Activated T-cell treated with anti-CD3 and anti-CD28 coated beads, Interleukin-2, amount 50 U/mL, for 72 hours (primary cell): ENCODE measurements at regions not wholly inside any gene's neighbourhood (a gene's known extent, or its start where the extent isn't known, plus 50 kb on each side); places are given as distances from the start of the nearest gene placed in this dataset.

Experiments
- ATAC-seq, 2 donors: fragments of 150-1000 bp; cut with Tn5 transposase; replicated peaks in 1 of 2; 2 replicates each; pipeline ENCODE4 v1.10.0; 2021; ENCODE audit warnings: moderate library complexity in 2 of 2, mild to moderate bottlenecking in 1 of 2
- DNase-seq, 2 donors: peaks; one replicate each; pipeline ENCODE4 v3.0.0; 2021 to 2022; ENCODE audit warnings: mixed read lengths in 1 of 2
- H3K27ac Mint-ChIP-seq: one replicate; pipeline ENCODE4 v1.8.0; 2022; ENCODE audit warnings: mild to moderate bottlenecking, moderate library complexity, mixed read lengths
- H3K27me3 Mint-ChIP-seq: one replicate; pipeline ENCODE4 v1.8.0; 2022; ENCODE audit warnings: low read depth, mixed read lengths
- H3K36me3 Mint-ChIP-seq, 2 donors: one replicate each; pipeline ENCODE4 v1.8.0; 2022; ENCODE audit warnings: mixed read lengths in 2 of 2, mild to moderate bottlenecking in 1 of 2; ENCODE audit not compliant: insufficient read depth in 2 of 2
- H3K4me1 Mint-ChIP-seq: one replicate; pipeline ENCODE4 v1.8.0; 2022; ENCODE audit warnings: low read depth, mixed read lengths
- H3K4me3 Mint-ChIP-seq, 2 donors: one replicate each; pipeline ENCODE4 v1.8.0; 2022; ENCODE audit warnings: mild to moderate bottlenecking in 2 of 2, mixed read lengths in 2 of 2, moderate library complexity in 2 of 2
- H3K9me3 Mint-ChIP-seq, 2 donors: one replicate each; pipeline ENCODE4 v1.8.0; 2022; ENCODE audit warnings: mixed read lengths in 2 of 2

- H3K27me3 Mint-ChIP-seq: no peaks in the 10 kb centered on the region
- no peak for DNase-seq
- no peak for ATAC-seq
- H3K4me1 Mint-ChIP-seq: no peaks in the 10 kb centered on the region
- H3K27ac Mint-ChIP-seq: no peak overlapping the region
- no peaks in the 10 kb centered on the region for H3K36me3 Mint-ChIP-seq
- no peak overlapping the region for H3K4me3 Mint-ChIP-seq
- peaks cover 1 to 5% of the 10 kb centered on the region in 2 donors for H3K9me3 Mint-ChIP-seq
Observed at GRCh38 chr12:58781609-58782008, 138.7 kb downstream of the LRIG3 start.

- DNase-seq: no peak
- no peaks in the 10 kb centered on the region for H3K36me3 Mint-ChIP-seq
- H3K9me3 Mint-ChIP-seq: peaks cover 4 to 7% of the 10 kb centered on the region in 2 donors
- H3K4me1 Mint-ChIP-seq: no peaks in the 10 kb centered on the region
- no peaks in the 10 kb centered on the region for H3K27me3 Mint-ChIP-seq
- ATAC-seq: no peak
- no peak overlapping the region for H3K27ac Mint-ChIP-seq
- no peak overlapping the region for H3K4me3 Mint-ChIP-seq
Observed at GRCh38 chr12:58787021-58787760, 133.1 kb downstream of the LRIG3 start.

DNA sequence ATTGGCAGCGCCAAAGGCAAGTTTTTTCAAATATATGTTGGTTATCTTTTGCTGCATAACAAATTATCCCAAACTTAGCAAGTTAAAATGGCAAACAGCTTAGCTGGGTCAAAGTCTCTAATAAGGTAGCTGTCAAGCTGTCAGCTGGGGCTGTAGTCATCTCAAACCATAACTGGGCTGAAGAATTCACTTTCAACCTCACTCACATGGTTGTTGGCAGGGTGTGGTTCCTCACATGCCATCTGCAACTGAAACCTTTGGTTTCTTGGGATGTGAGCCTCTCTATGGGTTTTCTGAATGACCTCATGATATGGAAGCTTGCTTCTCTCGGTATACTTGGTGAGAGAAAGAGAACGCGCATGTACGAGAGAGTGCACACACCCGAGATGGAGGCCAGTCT lies 125.4 kb downstream of the LRIG3 start:
- Mint-ChIP-seq H3K4me3 (no peak overlapping the region), H3K36me3 (no peaks in the 10 kb centered on the region), H3K27ac (no peak overlapping the region), H3K9me3 (peaks cover 3 to 12% of the 10 kb centered on the region in 2 donors), H3K4me1 (no peaks in the 10 kb centered on the region), H3K27me3 (no peaks in the 10 kb centered on the region)
- DNase-seq (no peak), ATAC-seq (no peak)

GRCh38 chr12:58795825-58796224 lies 124.5 kb downstream of the LRIG3 start:
- no peaks in the 10 kb centered on the region for H3K27me3 Mint-ChIP-seq
- no peak overlapping the region for H3K27ac Mint-ChIP-seq
- DNase-seq (no peak), ATAC-seq (no peak)
- H3K4me3 Mint-ChIP-seq: no peak overlapping the region
- H3K36me3 Mint-ChIP-seq: no peaks in the 10 kb centered on the region
- no peaks in the 10 kb centered on the region for H3K4me1 Mint-ChIP-seq
- H3K9me3 Mint-ChIP-seq: peaks cover 3 to 12% of the 10 kb centered on the region in 2 donors

- Mint-ChIP-seq H3K27ac (no peak overlapping the region), H3K27me3 (no peaks in the 10 kb centered on the region), H3K4me1 (no peaks in the 10 kb centered on the region), H3K36me3 (no peaks in the 10 kb centered on the region), H3K9me3 (peaks cover 0 to 4% of the 10 kb centered on the region in 2 donors), H3K4me3 (no peak overlapping the region)
- no peak for ATAC-seq
- no peak for DNase-seq
Observed at GRCh38 chr12:58801986-58802385, 118.3 kb downstream of the LRIG3 start.

DNA sequence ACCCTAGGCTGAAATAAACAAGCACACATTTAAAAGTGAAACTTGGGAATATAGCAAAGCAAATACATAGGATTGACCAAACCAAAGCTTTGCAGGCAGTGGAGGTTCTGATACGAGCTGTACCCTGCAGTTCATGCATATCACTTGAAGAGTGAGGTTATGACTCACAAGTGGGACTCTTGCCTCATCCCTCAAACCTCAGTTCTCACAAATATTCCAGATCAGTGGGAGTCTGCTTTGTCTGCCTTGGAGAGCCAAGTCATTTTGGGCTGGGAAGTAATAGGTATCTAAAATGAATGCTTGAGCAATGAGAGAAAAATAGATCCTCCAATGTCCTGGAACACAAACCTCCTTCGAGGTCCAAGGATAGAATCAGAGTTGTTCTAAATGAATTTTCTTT lies 116.4 kb downstream of the LRIG3 start:
- Mint-ChIP-seq H3K4me3 (no peak overlapping the region), H3K9me3 (no peaks in the 10 kb centered on the region), H3K27ac (no peak overlapping the region), H3K36me3 (no peaks in the 10 kb centered on the region), H3K27me3 (no peaks in the 10 kb centered on the region), H3K4me1 (no peaks in the 10 kb centered on the region)
- DNase-seq (no peak), ATAC-seq (no peak)

GRCh38 chr12:58804749-58805148 lies 115.6 kb downstream of the LRIG3 start:
- no peak overlapping the region for H3K27ac Mint-ChIP-seq

DNA sequence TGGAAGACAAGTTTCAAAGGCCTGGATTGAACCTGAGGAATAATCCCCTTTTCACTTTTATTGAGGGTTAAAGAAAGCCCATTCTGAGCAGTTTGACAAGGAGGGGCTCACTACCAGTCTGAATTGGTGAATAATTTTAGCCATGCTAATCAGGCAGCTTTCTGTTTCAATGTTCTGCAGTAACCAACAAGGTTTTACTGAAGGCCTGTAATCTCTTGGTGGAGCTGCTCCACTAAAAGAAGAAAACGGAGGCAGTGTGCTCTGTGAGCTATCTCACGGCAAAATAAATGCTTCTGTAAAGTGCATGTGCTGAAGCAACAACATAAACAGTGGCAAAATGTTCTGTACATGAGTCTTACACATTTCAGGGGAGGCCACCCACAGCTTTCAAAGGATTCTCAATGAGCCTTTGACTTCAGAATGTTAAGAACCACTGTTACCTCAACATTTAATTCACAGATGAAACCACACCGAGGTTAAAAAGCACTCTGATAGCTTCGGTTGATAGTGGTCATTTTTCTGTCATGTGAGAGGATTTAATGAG lies 111.2 kb downstream of the LRIG3 start:
- DNase-seq: no peak
- Mint-ChIP-seq H3K4me3 (no peak overlapping the region), H3K27ac (no peak overlapping the region), H3K27me3 (no peaks in the 10 kb centered on the region), H3K4me1 (no peaks in the 10 kb centered on the region), H3K36me3 (no peaks in the 10 kb centered on the region), H3K9me3 (no peaks in the 10 kb centered on the region)
- no peak for ATAC-seq

More at GRCh38 chr12:58804749-58805148, 115.6 kb downstream of the LRIG3 start:
- no peaks in the 10 kb centered on the region for H3K4me1 Mint-ChIP-seq
- no peaks in the 10 kb centered on the region for H3K9me3 Mint-ChIP-seq
- DNase-seq: no peak
- H3K36me3 Mint-ChIP-seq: no peaks in the 10 kb centered on the region
- no peaks in the 10 kb centered on the region for H3K27me3 Mint-ChIP-seq
- no peak for ATAC-seq
- H3K4me3 Mint-ChIP-seq: no peak overlapping the region

- no peaks in the 10 kb centered on the region for H3K36me3 Mint-ChIP-seq
- no peak for DNase-seq
- no peak overlapping the region for H3K27ac Mint-ChIP-seq
- no peaks in the 10 kb centered on the region for H3K4me1 Mint-ChIP-seq
- ATAC-seq: no peak
- no peak overlapping the region for H3K4me3 Mint-ChIP-seq
- no peaks in the 10 kb centered on the region for H3K9me3 Mint-ChIP-seq
- H3K27me3 Mint-ChIP-seq: no peaks in the 10 kb centered on the region
Observed at GRCh38 chr12:58811346-58811745, 109.0 kb downstream of the LRIG3 start.

DNA sequence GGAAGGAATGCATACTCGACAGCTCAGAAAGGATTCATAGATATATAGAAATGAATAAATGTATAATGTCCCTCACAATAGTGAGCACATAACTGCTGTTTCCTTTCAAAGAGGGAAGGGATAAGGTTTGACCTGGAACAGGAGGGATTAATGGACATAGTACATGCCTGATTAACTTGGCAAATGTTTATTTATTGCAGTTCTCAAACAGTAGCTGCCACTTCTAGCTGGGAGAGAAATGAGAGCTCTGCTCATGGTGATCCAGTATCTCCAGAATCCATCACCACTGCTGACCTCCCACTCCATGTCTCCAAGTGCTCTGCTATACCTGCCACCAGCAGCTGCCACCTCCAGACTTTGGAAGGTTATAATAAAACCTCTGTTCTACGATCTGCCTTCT lies 108.1 kb downstream of the LRIG3 start:
- Mint-ChIP-seq H3K4me1 (no peaks in the 10 kb centered on the region), H3K27ac (no peak overlapping the region), H3K36me3 (no peaks in the 10 kb centered on the region), H3K27me3 (no peaks in the 10 kb centered on the region), H3K9me3 (no peaks in the 10 kb centered on the region), H3K4me3 (no peak overlapping the region)
- ATAC-seq (no peak), DNase-seq (no peak)

GRCh38 chr12:58814036-58814435 lies 106.3 kb downstream of the LRIG3 start:
- no peak overlapping the region for H3K4me3 Mint-ChIP-seq
- no peak for DNase-seq
- no peaks in the 10 kb centered on the region for H3K4me1 Mint-ChIP-seq
- H3K27ac Mint-ChIP-seq: no peak overlapping the region
- no peaks in the 10 kb centered on the region for H3K36me3 Mint-ChIP-seq
- H3K9me3 Mint-ChIP-seq: no peaks in the 10 kb centered on the region
- no peak for ATAC-seq
- no peaks in the 10 kb centered on the region for H3K27me3 Mint-ChIP-seq

- DNase-seq: no peak
- Mint-ChIP-seq H3K27ac (no peak overlapping the region), H3K9me3 (no peaks in the 10 kb centered on the region), H3K4me1 (no peaks in the 10 kb centered on the region), H3K36me3 (no peaks in the 10 kb centered on the region), H3K4me3 (no peak overlapping the region), H3K27me3 (no peaks in the 10 kb centered on the region)
- no peak for ATAC-seq
Observed at GRCh38 chr12:58815235-58815634, 105.1 kb downstream of the LRIG3 start.

DNA sequence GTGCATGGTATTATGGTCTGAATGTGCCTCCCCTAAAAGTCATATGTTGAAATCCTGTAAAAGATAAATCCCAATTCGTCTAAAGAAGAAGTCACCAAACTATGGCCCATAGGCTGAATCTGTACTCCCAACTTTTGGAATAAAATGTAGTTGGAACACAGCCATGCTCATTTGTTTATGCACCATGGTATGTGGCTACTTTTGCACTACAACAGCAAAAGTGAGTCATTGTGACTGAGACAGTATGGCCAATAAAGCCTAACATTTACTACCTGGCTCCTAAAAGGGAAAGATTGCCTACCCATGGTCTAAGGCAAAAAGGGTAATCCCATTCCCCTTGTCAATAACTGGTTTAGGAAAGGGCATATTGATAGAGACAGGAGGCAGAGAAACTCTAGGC lies 101.8 kb downstream of the LRIG3 start:
- Mint-ChIP-seq H3K36me3 (no peaks in the 10 kb centered on the region), H3K27ac (no peak overlapping the region)

GRCh38 chr12:58819345-58819744 lies 101.0 kb downstream of the LRIG3 start:
- ATAC-seq (no peak), DNase-seq (no peak)
- Mint-ChIP-seq H3K27ac (no peak overlapping the region), H3K4me3 (no peak overlapping the region), H3K27me3 (no peaks in the 10 kb centered on the region), H3K36me3 (no peaks in the 10 kb centered on the region), H3K4me1 (no peaks in the 10 kb centered on the region), H3K9me3 (no peaks in the 10 kb centered on the region)

More for the DNA sequence above, 101.8 kb downstream of the LRIG3 start:
- DNase-seq: no peak
- Mint-ChIP-seq H3K4me1 (no peaks in the 10 kb centered on the region), H3K9me3 (no peaks in the 10 kb centered on the region), H3K4me3 (no peak overlapping the region), H3K27me3 (no peaks in the 10 kb centered on the region)
- ATAC-seq: no peak
